Gastrocnemius medialis (tissue), 4 donors: ENCODE measurements at regions not wholly inside any gene's neighbourhood (a gene's known extent, or its start where the extent isn't known, plus 50 kb on each side); places are given as distances from the start of the nearest gene placed in this dataset.

Experiments
- POLR2A ChIP-seq, 2 donors: fragments of 450-650 bp; IDR thresholded peaks; one replicate each; pipeline ENCODE4 v1.6.1; 2017; ENCODE audit warnings: antibody characterized with exemption in 2 of 2, mild to moderate bottlenecking in 2 of 2, moderate library complexity in 2 of 2
- TF ChIP-seq, protein P1 (sequence below), 5 experiments: fragments of 450-650 bp in 3 of 5; fragments of 200-600 bp in 2 of 5; sonication (generic) in 2 of 5; IDR thresholded peaks in 4 of 5; conservative IDR thresholded peaks in 1 of 5; 1 replicate in 4 of 5; 2 replicates in 1 of 5; pipeline ENCODE4 v1.5.1; 2016 to 2019; ENCODE audit warnings: antibody characterized with exemption in 5 of 5, mild to moderate bottlenecking in 3 of 5, moderate library complexity in 3 of 5

GRCh38 chr3:55297706-55298105 is 189.4 kb downstream of the WNT5A start:
- TF ChIP-seq, protein P1, sequence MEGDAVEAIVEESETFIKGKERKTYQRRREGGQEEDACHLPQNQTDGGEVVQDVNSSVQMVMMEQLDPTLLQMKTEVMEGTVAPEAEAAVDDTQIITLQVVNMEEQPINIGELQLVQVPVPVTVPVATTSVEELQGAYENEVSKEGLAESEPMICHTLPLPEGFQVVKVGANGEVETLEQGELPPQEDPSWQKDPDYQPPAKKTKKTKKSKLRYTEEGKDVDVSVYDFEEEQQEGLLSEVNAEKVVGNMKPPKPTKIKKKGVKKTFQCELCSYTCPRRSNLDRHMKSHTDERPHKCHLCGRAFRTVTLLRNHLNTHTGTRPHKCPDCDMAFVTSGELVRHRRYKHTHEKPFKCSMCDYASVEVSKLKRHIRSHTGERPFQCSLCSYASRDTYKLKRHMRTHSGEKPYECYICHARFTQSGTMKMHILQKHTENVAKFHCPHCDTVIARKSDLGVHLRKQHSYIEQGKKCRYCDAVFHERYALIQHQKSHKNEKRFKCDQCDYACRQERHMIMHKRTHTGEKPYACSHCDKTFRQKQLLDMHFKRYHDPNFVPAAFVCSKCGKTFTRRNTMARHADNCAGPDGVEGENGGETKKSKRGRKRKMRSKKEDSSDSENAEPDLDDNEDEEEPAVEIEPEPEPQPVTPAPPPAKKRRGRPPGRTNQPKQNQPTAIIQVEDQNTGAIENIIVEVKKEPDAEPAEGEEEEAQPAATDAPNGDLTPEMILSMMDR (IDR thresholded peaks at IDR 0.05 in 4 of 5, conservative IDR thresholded peaks at IDR 0.05 in 1 of 5): no peak
- no peak for TF ChIP-seq POLR2A (IDR thresholded peaks at IDR 0.05)
